Stomach (tissue), 8 donors: ENCODE measurements at regions not wholly inside any gene's neighbourhood (a gene's known extent, or its start where the extent isn't known, plus 50 kb on each side); places are given as distances from the start of the nearest gene placed in this dataset.

Source experiments
- DNase-seq, 2 donors: peaks; one replicate each; pipeline versions ENCODE4 v3.0.0 to v3.0.0-alpha.2; 2013 to 2019
- H3K27ac ChIP-seq, 5 donors: fragments of 200-600 bp in 4 of 5; sonication (generic) in 4 of 5; one replicate each; pipeline ENCODE4 v1.5.1; 2013 to 2019; ENCODE audit warnings: mild to moderate bottlenecking in 1 of 5, moderate library complexity in 1 of 5
- H3K27me3 ChIP-seq, 3 donors: fragments of 200-600 bp; sonication (generic); one replicate each; pipeline ENCODE4 v1.5.1; 2017 to 2019; ENCODE audit warnings: mixed run types in 1 of 3
- H3K36me3 ChIP-seq, 4 donors: fragments of 200-600 bp; sonication (generic); 1 replicate in 3 of 4; 2 replicates in 1 of 4; pipeline ENCODE4 v1.5.1; 2016 to 2019
- H3K4me1 ChIP-seq, 4 donors: fragments of 200-600 bp; sonication (generic); one replicate each; pipeline ENCODE4 v1.5.1; 2016 to 2019
- H3K4me3 ChIP-seq, 4 donors: fragments of 200-600 bp; sonication (generic) in 3 of 4; one replicate each; pipeline ENCODE4 v1.5.1; 2016 to 2019; ENCODE audit warnings: mild to moderate bottlenecking in 1 of 4
- H3K9me3 ChIP-seq, 4 donors: fragments of 200-600 bp; sonication (generic); one replicate each; pipeline ENCODE4 v1.5.1; 2016 to 2019
- EP300 ChIP-seq: sonication (generic); formaldehyde crosslinking; IDR thresholded peaks from one replicate; pipeline ENCODE4 v1.6.1; 2017; ENCODE audit warnings: antibody characterized with exemption
- POLR2A ChIP-seq, 4 donors: fragments of 450-650 bp; IDR thresholded peaks; one replicate each; pipeline ENCODE4 v1.6.1; 2016; ENCODE audit warnings: antibody characterized with exemption in 4 of 4, control low read depth in 2 of 4, mild to moderate bottlenecking in 1 of 4, moderate library complexity in 1 of 4
- POLR2AphosphoS5 ChIP-seq, 3 donors: sonication (generic); formaldehyde crosslinking; IDR thresholded peaks; one replicate each; pipeline ENCODE4 v1.6.1; 2016; ENCODE audit warnings: antibody characterized with exemption in 3 of 3
- WGBS, 5 donors: extraction: QIAGEN DNeasy Blood & Tissue Kit in 3 of 5; methylation state at CpG; one replicate each; pipeline versions ENCODE4 v1.1.5 to v1.1.7; 2013 to 2018; 5-methylcytosine and 5-hydroxymethylcytosine counted together
- intact Hi-C: fragments of 100-400 bp; cut with DNase I; formaldehyde crosslinking; loops from one replicate; pipeline ENCODE4 v1.15.1; 2023; ENCODE audit warnings: low total_unique reads
- TF ChIP-seq, protein P1 (sequence below), 7 experiments: fragments of 450-650 bp in 4 of 7; fragments of 200-600 bp in 3 of 7; sonication (generic) in 3 of 7; IDR thresholded peaks; one replicate each; pipeline ENCODE4 v1.5.1; 2016 to 2019; ENCODE audit warnings: antibody characterized with exemption in 7 of 7, control low read depth in 2 of 7, mild to moderate bottlenecking in 1 of 7
- donor health status: healthy with polysubstance abuse.
- donor health status: Bipolar disorder and iron deficiency.
- donor health status: healthy.

DNA sequence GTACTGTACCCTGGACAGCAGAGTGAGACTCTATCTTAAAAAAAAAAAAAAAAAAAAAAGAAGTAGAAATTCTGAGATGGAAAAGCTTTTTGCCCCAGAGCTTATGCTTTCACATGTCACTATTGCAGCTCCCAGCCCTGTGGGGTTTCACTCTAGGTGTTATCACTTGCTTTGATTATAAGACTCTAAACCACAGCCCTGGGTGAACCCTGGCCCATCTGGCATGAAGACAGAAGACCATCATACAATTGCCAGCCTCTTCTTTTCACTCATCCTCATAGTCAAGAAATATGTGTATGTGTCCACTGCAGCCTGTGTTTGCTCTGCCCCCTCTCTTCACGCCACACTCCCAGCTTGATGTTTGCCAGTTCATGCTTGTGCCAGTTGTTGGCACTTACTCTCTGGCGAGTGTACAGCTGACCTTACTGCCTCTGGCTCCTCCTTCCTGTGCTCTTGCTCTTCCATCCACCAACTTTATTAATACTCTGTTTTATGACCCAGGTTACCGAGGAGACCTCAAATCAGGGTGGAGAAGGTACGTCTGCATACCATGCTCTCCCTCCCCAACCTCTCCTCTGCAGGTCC is 136.7 kb upstream of the NCK2 start:
- H3K4me3 ChIP-seq = no peak overlapping the region
- intact Hi-C loops = no loop called here
- DNase-seq = peak in 1 of 2 donors; percentile 50
- 29 to 59% (median 48%) methylated on average over 4 of the region's 4 CpGs for WGBS, 5 donors
- no peaks in the 10 kb centered on the region for H3K27me3 ChIP-seq
- no peaks in the 10 kb centered on the region for H3K9me3 ChIP-seq
- TF ChIP-seq, protein P1, sequence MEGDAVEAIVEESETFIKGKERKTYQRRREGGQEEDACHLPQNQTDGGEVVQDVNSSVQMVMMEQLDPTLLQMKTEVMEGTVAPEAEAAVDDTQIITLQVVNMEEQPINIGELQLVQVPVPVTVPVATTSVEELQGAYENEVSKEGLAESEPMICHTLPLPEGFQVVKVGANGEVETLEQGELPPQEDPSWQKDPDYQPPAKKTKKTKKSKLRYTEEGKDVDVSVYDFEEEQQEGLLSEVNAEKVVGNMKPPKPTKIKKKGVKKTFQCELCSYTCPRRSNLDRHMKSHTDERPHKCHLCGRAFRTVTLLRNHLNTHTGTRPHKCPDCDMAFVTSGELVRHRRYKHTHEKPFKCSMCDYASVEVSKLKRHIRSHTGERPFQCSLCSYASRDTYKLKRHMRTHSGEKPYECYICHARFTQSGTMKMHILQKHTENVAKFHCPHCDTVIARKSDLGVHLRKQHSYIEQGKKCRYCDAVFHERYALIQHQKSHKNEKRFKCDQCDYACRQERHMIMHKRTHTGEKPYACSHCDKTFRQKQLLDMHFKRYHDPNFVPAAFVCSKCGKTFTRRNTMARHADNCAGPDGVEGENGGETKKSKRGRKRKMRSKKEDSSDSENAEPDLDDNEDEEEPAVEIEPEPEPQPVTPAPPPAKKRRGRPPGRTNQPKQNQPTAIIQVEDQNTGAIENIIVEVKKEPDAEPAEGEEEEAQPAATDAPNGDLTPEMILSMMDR (IDR thresholded peaks at IDR 0.05) = peak in 1 of 7 experiments; percentile 25
- TF ChIP-seq EP300 (no peak), POLR2A (IDR thresholded peaks at IDR 0.05) (no peak)
- no peak overlapping the region for H3K27ac ChIP-seq
- no peaks in the 10 kb centered on the region for H3K36me3 ChIP-seq
- H3K4me1 ChIP-seq = peaks cover 0 to 62% (median 46%) of the 10 kb centered on the region in 4 donors

DNA sequence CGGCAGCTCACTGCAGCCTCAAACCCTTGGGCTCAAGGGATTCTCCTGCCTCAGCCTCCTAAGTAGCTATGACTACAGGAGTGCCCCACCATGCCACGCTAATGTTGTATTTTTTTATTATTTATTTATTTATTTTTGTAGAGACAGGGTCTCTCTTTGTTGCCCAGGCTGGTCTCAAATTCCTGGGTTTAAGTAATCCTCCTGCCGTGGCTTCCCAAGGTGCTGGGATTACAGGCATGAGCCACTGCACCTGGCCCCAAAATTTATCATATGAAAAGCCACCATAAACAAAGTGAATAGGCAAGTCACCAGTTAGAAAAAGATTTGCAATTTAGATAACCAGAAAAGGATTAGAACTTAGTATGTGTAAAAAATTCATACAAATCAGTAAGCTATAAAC is 138.6 kb upstream of the NCK2 start:
- Histone ChIP-seq H3K9me3 (no peaks in the 10 kb centered on the region), H3K36me3 (no peaks in the 10 kb centered on the region), H3K4me1 (peaks cover 0 to 60% (median 44%) of the 10 kb centered on the region in 4 donors), H3K4me3 (no peak overlapping the region), H3K27ac (peak overlapping the region in 3 of 5 donors; percentile 63 to 72 (median 64)), H3K27me3 (no peaks in the 10 kb centered on the region)
- intact Hi-C loops = no loop called here
- no peak for DNase-seq
- 77 to 87% (median 81%) methylated on average over 3 of the region's 3 CpGs for WGBS, 5 donors
- TF ChIP-seq POLR2AphosphoS5 (IDR thresholded peaks at IDR 0.05) = no peak
- TF ChIP-seq POLR2A (IDR thresholded peaks at IDR 0.05) = no peak
- TF ChIP-seq, protein P1 (IDR thresholded peaks at IDR 0.05) = no peak
- no peak for TF ChIP-seq EP300

DNA sequence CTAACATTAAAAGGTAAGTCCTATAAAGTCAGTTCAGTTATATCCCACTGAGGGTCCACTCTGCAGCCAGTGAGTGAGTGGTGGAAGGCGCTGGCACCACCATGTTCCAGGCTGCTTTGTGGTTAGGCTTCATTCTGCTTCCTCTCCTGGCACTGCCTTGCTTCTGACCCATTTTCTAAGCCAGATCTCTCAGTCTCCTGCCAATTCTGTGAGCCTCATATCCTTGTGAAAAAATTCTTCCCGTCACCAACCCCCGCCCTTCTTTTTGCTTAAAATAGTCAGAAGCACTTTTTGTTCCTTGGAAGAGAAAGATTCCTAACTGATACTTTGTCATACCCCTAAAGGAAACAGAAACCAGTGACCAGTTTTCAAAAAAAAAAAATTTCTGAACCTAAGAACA is 139.8 kb upstream of the NCK2 start:
- intact Hi-C loops = no loop called here
- H3K9me3 ChIP-seq = no peaks in the 10 kb centered on the region
- H3K4me3 ChIP-seq = no peak overlapping the region
- peak overlapping the region in 3 of 5 donors; percentile 63 to 72 (median 64) for H3K27ac ChIP-seq
- TF ChIP-seq POLR2A (IDR thresholded peaks at IDR 0.05) (no peak), POLR2AphosphoS5 (IDR thresholded peaks at IDR 0.05) (peak; percentile 4 to 31 (median 6)), EP300 (peak; percentile 38)
- TF ChIP-seq, protein P1 (IDR thresholded peaks at IDR 0.05) = no peak
- H3K4me1 ChIP-seq = peaks cover 0 to 59% (median 40%) of the 10 kb centered on the region in 4 donors
- H3K36me3 ChIP-seq = no peaks in the 10 kb centered on the region
- 15 to 41% (median 24%) methylated on average over 3 of the region's 3 CpGs for WGBS, 5 donors
- H3K27me3 ChIP-seq = no peaks in the 10 kb centered on the region
- DNase-seq = peak in 1 of 2 donors; percentile 34

DNA sequence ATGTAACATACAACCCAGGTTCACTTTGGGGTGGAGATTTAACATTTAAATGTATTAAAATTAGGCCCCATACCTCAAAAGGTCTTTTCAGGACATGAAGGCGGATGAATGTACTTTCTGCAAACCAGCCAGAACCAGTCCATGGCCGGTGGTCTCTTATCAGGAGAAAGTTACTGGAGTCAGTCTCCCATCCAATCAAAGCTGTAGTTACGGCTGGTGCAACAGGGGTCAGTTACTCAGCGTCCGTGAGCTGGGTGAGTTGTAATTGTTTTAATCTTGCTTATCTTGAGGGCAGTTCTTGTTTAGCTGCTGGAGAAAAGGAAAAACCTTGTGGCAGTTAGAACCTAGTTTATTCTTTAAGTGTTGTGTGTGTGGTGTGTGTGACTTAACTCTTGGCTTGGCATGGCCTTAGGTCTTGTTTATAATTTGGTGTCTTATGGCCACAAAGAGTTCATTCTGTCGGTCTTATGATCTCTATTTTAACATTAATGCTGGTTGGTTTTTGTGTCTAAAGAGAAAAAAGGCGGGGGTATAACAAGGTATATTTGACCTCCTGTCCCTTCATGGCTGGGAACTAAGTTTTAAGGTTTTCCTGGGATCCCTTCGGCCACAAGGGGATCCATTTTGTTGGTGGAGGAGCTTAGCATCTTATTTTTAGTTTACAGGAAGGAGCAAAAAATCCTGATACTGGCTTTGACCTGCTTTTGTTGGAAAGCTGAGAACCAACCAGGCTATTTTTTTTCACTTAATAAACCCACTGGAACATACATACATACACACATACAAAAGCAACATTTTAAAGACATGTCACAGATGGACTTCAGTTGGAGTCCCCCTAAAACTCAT is 143.5 kb upstream of the NCK2 start:
- H3K9me3 ChIP-seq = no peaks in the 10 kb centered on the region
- intact Hi-C loops = no loop called here
- no peak overlapping the region for H3K4me3 ChIP-seq
- peak; percentile 37 to 87 for DNase-seq
- no peaks in the 10 kb centered on the region for H3K36me3 ChIP-seq
- TF ChIP-seq POLR2AphosphoS5 (IDR thresholded peaks at IDR 0.05) = peak in 1 of 3 donors; percentile 64
- TF ChIP-seq, protein P1 (IDR thresholded peaks at IDR 0.05) = no peak
- H3K4me1 ChIP-seq = peaks cover 0 to 40% (median 26%) of the 10 kb centered on the region in 4 donors
- WGBS, 5 donors = 28 to 50% (median 32%) methylated on average over 8 of the region's 8 CpGs
- peak overlapping the region; percentile 21 to 72 (median 63) for H3K27ac ChIP-seq
- no peaks in the 10 kb centered on the region for H3K27me3 ChIP-seq
